HEK293 (cell line): ENCODE measurements at regions not wholly inside any gene's neighbourhood (a gene's known extent, or its start where the extent isn't known, plus 50 kb on each side); places are given as distances from the start of the nearest gene placed in this dataset.

ENCODE experiments used
- CTCF ChIA-PET: fragments of 350-600 bp; formaldehyde crosslinking; extraction: SDS; loops from one replicate; lab custom pipeline; 2021; ENCODE audit warnings: antibody characterized with exemption; lab: Yijun Ruan, JAX
- POLR2A ChIA-PET: fragments of 300-600 bp; formaldehyde crosslinking; extraction: SDS; loops from one replicate; lab custom pipeline; 2020; ENCODE audit warnings: antibody characterized with exemption, inconsistent platforms; lab: Yijun Ruan, JAX
- H3K27ac ChIP-seq: fragments of 200-500 bp; sonication (Bioruptor generic); 2 replicates; pipeline ENCODE4 v1.5.1; 2014; ENCODE audit warnings: low read depth, low read length, control low read depth, inconsistent platforms; ENCODE audit errors: extremely low read depth
- H3K36me3 ChIP-seq, 2 experiments: fragments of 200-500 bp in 1 of 2; sonication (Bioruptor generic) in 1 of 2; 1 replicate in 1 of 2; 2 replicates in 1 of 2; pipeline ENCODE4 v1.5.1; 2014 to 2017; ENCODE audit warnings: inconsistent platforms in 2 of 2, low read length in 2 of 2; ENCODE audit not compliant: control insufficient read depth in 2 of 2, insufficient read depth in 1 of 2
- H3K4me1 ChIP-seq: fragments of 200-500 bp; sonication (Bioruptor generic); 2 replicates; pipeline ENCODE4 v1.5.1; 2014; ENCODE audit warnings: mild to moderate bottlenecking, low read length, inconsistent platforms; ENCODE audit not compliant: control insufficient read depth, insufficient read depth
- H3K4me3 ChIP-seq: 2 replicates; pipeline ENCODE4 v1.5.1; 2011; ENCODE audit warnings: low read depth, mild to moderate bottlenecking, control low read depth, low read length, moderate library complexity
- H3K9me3 ChIP-seq: fragments of 200-500 bp; sonication (Bioruptor generic); 2 replicates; pipeline ENCODE4 v1.5.1; 2014; ENCODE audit warnings: low read depth, low read length, inconsistent platforms; ENCODE audit not compliant: control insufficient read depth, insufficient read depth
- BCL11B ChIP-seq: fragments of 450-650 bp; formaldehyde crosslinking; IDR thresholded peaks from 2 replicates; pipeline ENCODE4 v1.5.1; 2016; ENCODE audit warnings: low read depth, missing biosample characterization, missing genetic modification characterization
- BCL6B ChIP-seq: fragments of 450-650 bp; formaldehyde crosslinking; IDR thresholded peaks from 2 replicates; pipeline ENCODE4 v1.5.1; 2017; ENCODE audit warnings: missing biosample characterization, missing genetic modification characterization
- GLI2 ChIP-seq: fragments of 450-650 bp; formaldehyde crosslinking; IDR thresholded peaks from 2 replicates; pipeline ENCODE4; 2017; ENCODE audit warnings: missing biosample characterization, missing genetic modification characterization, low read depth, borderline replicate concordance
- KLF17 ChIP-seq: fragments of 450-650 bp; formaldehyde crosslinking; IDR thresholded peaks from 2 replicates; pipeline ENCODE4 v1.5.1; 2016; ENCODE audit warnings: missing biosample characterization, missing genetic modification characterization
- KLF9 ChIP-seq: fragments of 450-650 bp; formaldehyde crosslinking; IDR thresholded peaks from 2 replicates; pipeline ENCODE4 v1.5.1; 2016; ENCODE audit warnings: missing biosample characterization, missing genetic modification characterization, low read depth
- MEIS1 ChIP-seq: sonication (generic); formaldehyde crosslinking; IDR thresholded peaks from 2 replicates; pipeline ENCODE4 v1.8.1; 2022; ENCODE audit warnings: missing genetic modification reagents, mild to moderate bottlenecking, borderline replicate concordance
- OSR2 ChIP-seq: fragments of 450-650 bp; formaldehyde crosslinking; IDR thresholded peaks from 2 replicates; pipeline ENCODE4 v1.5.1; 2016; ENCODE audit warnings: missing biosample characterization, missing genetic modification characterization
- ZBTB1 ChIP-seq: fragments of 450-650 bp; formaldehyde crosslinking; IDR thresholded peaks from 2 replicates; pipeline ENCODE4 v1.5.1; 2016; ENCODE audit warnings: missing biosample characterization, missing genetic modification characterization
- ZBTB49 ChIP-seq: fragments of 450-650 bp; formaldehyde crosslinking; IDR thresholded peaks from 2 replicates; pipeline ENCODE4 v1.5.1; 2016; ENCODE audit warnings: missing biosample characterization, missing genetic modification characterization, low read depth
- ZIC2 ChIP-seq: fragments of 450-650 bp; formaldehyde crosslinking; IDR thresholded peaks from 2 replicates; pipeline ENCODE4 v1.5.1; 2016; ENCODE audit warnings: missing biosample characterization, missing genetic modification characterization
- ZNF169 ChIP-seq: fragments of 450-650 bp; formaldehyde crosslinking; IDR thresholded peaks from 2 replicates; pipeline ENCODE4 v1.5.1; 2016; ENCODE audit warnings: missing biosample characterization, missing genetic modification characterization
- ZNF2 ChIP-seq: fragments of 450-650 bp; formaldehyde crosslinking; IDR thresholded peaks from 2 replicates; pipeline ENCODE4 v1.5.1; 2016; ENCODE audit warnings: missing biosample characterization, missing genetic modification characterization
- ZNF239 ChIP-seq: fragments of 450-650 bp; formaldehyde crosslinking; IDR thresholded peaks from 2 replicates; pipeline ENCODE4 v1.5.1; 2016; ENCODE audit warnings: missing biosample characterization, missing genetic modification characterization
- ZNF302 ChIP-seq: fragments of 450-650 bp; formaldehyde crosslinking; IDR thresholded peaks from 2 replicates; pipeline ENCODE4 v1.5.1; 2016; ENCODE audit warnings: missing biosample characterization, missing genetic modification characterization, low read depth
- ZNF324 ChIP-seq: fragments of 450-650 bp; formaldehyde crosslinking; IDR thresholded peaks from 2 replicates; pipeline ENCODE4 v1.5.1; 2016; ENCODE audit warnings: missing biosample characterization, missing genetic modification characterization
- ZNF335 ChIP-seq: fragments of 450-650 bp; formaldehyde crosslinking; conservative IDR thresholded peaks from 2 replicates; pipeline ENCODE4 v1.5.1; 2016; ENCODE audit warnings: missing biosample characterization, missing genetic modification characterization
- ZNF341 ChIP-seq: fragments of 450-650 bp; formaldehyde crosslinking; IDR thresholded peaks from 2 replicates; pipeline ENCODE4; 2016; ENCODE audit warnings: low read depth, missing biosample characterization, missing genetic modification characterization
- ZNF366 ChIP-seq: fragments of 450-650 bp; formaldehyde crosslinking; conservative IDR thresholded peaks from 2 replicates; pipeline ENCODE4 v1.5.1; 2016; ENCODE audit warnings: missing biosample characterization, missing genetic modification characterization
- ZNF394 ChIP-seq: fragments of 450-650 bp; formaldehyde crosslinking; IDR thresholded peaks from 2 replicates; pipeline ENCODE4 v1.5.1; 2016; ENCODE audit warnings: missing biosample characterization, missing genetic modification characterization, mild to moderate bottlenecking, moderate library complexity, borderline replicate concordance
- ZNF404 ChIP-seq: fragments of 450-650 bp; formaldehyde crosslinking; IDR thresholded peaks from 2 replicates; pipeline ENCODE4 v1.5.1; 2017; ENCODE audit warnings: missing biosample characterization, missing genetic modification characterization
- ZNF416 ChIP-seq: fragments of 450-650 bp; formaldehyde crosslinking; IDR thresholded peaks from 2 replicates; pipeline ENCODE4 v1.5.1; 2016; ENCODE audit warnings: missing biosample characterization, missing genetic modification characterization
- ZNF548 ChIP-seq: fragments of 450-650 bp; formaldehyde crosslinking; IDR thresholded peaks from 2 replicates; pipeline ENCODE4 v1.5.1; 2016; ENCODE audit warnings: missing biosample characterization, missing genetic modification characterization
- ZNF549 ChIP-seq: fragments of 450-650 bp; IDR thresholded peaks from 2 replicates; pipeline ENCODE4 v1.5.1; 2018; ENCODE audit warnings: missing biosample characterization, missing genetic modification characterization, mild to moderate bottlenecking, inconsistent platforms, moderate library complexity
- ZNF561 ChIP-seq: fragments of 450-650 bp; IDR thresholded peaks from 2 replicates; pipeline ENCODE4 v1.5.1; 2018; ENCODE audit warnings: missing biosample characterization, missing genetic modification characterization, borderline replicate concordance
- ZNF610 ChIP-seq: fragments of 450-650 bp; formaldehyde crosslinking; IDR thresholded peaks from 2 replicates; pipeline ENCODE4 v1.5.1; 2016; ENCODE audit warnings: missing biosample characterization, missing genetic modification characterization, borderline replicate concordance
- ZNF654 ChIP-seq: fragments of 450-650 bp; formaldehyde crosslinking; IDR thresholded peaks from 2 replicates; pipeline ENCODE4 v1.5.1; 2016; ENCODE audit warnings: low read depth, missing biosample characterization, missing genetic modification characterization
- ZNF692 ChIP-seq: fragments of 450-650 bp; formaldehyde crosslinking; IDR thresholded peaks from 2 replicates; pipeline ENCODE4 v1.5.1; 2016; ENCODE audit warnings: missing biosample characterization, missing genetic modification characterization
- ZNF701 ChIP-seq: fragments of 450-650 bp; formaldehyde crosslinking; IDR thresholded peaks from 2 replicates; pipeline ENCODE4 v1.5.1; 2016; ENCODE audit warnings: missing biosample characterization, missing genetic modification characterization
- ZNF76 ChIP-seq: fragments of 450-650 bp; formaldehyde crosslinking; IDR thresholded peaks from 2 replicates; pipeline ENCODE4; 2016; ENCODE audit warnings: low read depth, missing biosample characterization, missing genetic modification characterization, borderline replicate concordance
- ZSCAN18 ChIP-seq: fragments of 450-650 bp; formaldehyde crosslinking; IDR thresholded peaks from 2 replicates; pipeline ENCODE4 v1.5.1; 2016; ENCODE audit warnings: missing biosample characterization, missing genetic modification characterization
- ZSCAN23 ChIP-seq: fragments of 450-650 bp; formaldehyde crosslinking; IDR thresholded peaks from 2 replicates; pipeline ENCODE4 v1.5.1; 2016; ENCODE audit warnings: missing biosample characterization, missing genetic modification characterization

- ChIA-PET POLR2A (interaction anchor here (0.6 to 2.0 kb wide), 3 partner anchors 12 to 69 kb away, joined by 3 to 7 read pairs (median 3); no protein-coding TSS in a partner anchor), CTCF (interaction anchor here (0.6 to 5.5 kb wide), 21 partner anchors 9 to 468 kb away, joined by 3 to 47 read pairs (median 4); partner anchors contain the start of gene TRIM27)
- Histone ChIP-seq H3K9me3 (no peaks in the 10 kb centered on the region), H3K36me3 (peaks cover 0 to 4% of the 10 kb centered on the region in 2 experiments; a peak in 1 of 3 replicates), H3K27ac (no peak overlapping the region), H3K4me1 (peaks cover 8% of the 10 kb centered on the region), H3K4me3 (no peak overlapping the region)
- TF ChIP-seq ZNF610 (tag by site-specific recombination) = no peak
- TF ChIP-seq MEIS1 (CRISPR knock-in tag) = no peak
- TF ChIP-seq ZNF404 = no peak
- 0 out of 2 replicates have a peak, but pooled peaks have one; percentile 19 for TF ChIP-seq ZNF692
- no peak for TF ChIP-seq GLI2
- no peak for TF ChIP-seq ZNF548
- no peak for TF ChIP-seq ZNF394 (tag by site-specific recombination)
- TF ChIP-seq ZIC2 (tag by site-specific recombination) = peak; percentile 89
- TF ChIP-seq ZNF341 (tag by site-specific recombination) = no peak
- no peak for TF ChIP-seq ZNF549 (tag by site-specific recombination)
- no peak for TF ChIP-seq ZNF2 (tag by site-specific recombination)
- TF ChIP-seq ZNF416 (tag by site-specific recombination) = no peak
- no peak for TF ChIP-seq ZBTB1 (tag by site-specific recombination)
- TF ChIP-seq ZNF239 = no peak
- no peak for TF ChIP-seq ZNF76 (tag by site-specific recombination)
- TF ChIP-seq ZNF654 (tag by site-specific recombination) = peak; percentile 62
- no peak for TF ChIP-seq ZNF169 (tag by site-specific recombination)
- TF ChIP-seq ZNF324 (tag by site-specific recombination) = peak; percentile 42; the same call in 1 of the 2 replicates
- no peak for TF ChIP-seq KLF9 (tag by site-specific recombination)
- no peak for TF ChIP-seq BCL6B (tag by site-specific recombination)
- TF ChIP-seq ZNF302 (tag by site-specific recombination) = no peak
- no peak for TF ChIP-seq ZBTB49 (tag by site-specific recombination)
- TF ChIP-seq ZNF366 (tag by site-specific recombination) = no peak
- peak; percentile 59 for TF ChIP-seq OSR2
- TF ChIP-seq ZSCAN23 (tag by site-specific recombination) = no peak
- TF ChIP-seq ZNF335 (tag by site-specific recombination) = 0 out of 2 replicates have a peak, but pooled peaks have one; percentile 17
- no peak for TF ChIP-seq KLF17 (tag by site-specific recombination)
- no peak for TF ChIP-seq BCL11B (tag by site-specific recombination)
- no peak for TF ChIP-seq ZSCAN18 (tag by site-specific recombination)
- no peak for TF ChIP-seq ZNF701 (tag by site-specific recombination)
- TF ChIP-seq ZNF561 = peak; percentile 55; the same call in 1 of the 2 replicates
Measured at GRCh38 chr6:28769626-28770402, 154.0 kb downstream of the TRIM27 start.
